Heart right ventricle (tissue), 16 donors: ENCODE measurements at regions not wholly inside any gene's neighbourhood (a gene's known extent, or its start where the extent isn't known, plus 50 kb on each side); places are given as distances from the start of the nearest gene placed in this dataset.
"Not testable (repeated sequence)": the region's sequence is repeated elsewhere in the genome, so short reads cannot be mapped to it uniquely, and the experiment has no call there.

Experiments
- ATAC-seq, 8 donors: fragments of 200-7000 bp; cut with Tn5 transposase; one replicate each; pipeline ENCODE4 v1.9.1; 2020; ENCODE audit warnings: mild to moderate bottlenecking in 8 of 8, moderate library complexity in 8 of 8, moderate number of reproducible peaks in 1 of 8
- DNase-seq, 2 donors: peaks; one replicate each; pipeline ENCODE4 v3.0.0-alpha.2; 2020
- H3K27ac ChIP-seq, 10 donors: fragments of 200-600 bp; sonication (generic) in 2 of 10; one replicate each; pipeline versions ENCODE4 v1.5.0 to v1.8.0; 2020 to 2022; ENCODE audit warnings: mild to moderate bottlenecking in 3 of 10
- H3K27me3 ChIP-seq, 7 donors: fragments of 200-600 bp; one replicate each; pipeline ENCODE4 v1.8.0; 2021 to 2022; ENCODE audit warnings: mild to moderate bottlenecking in 2 of 7
- H3K36me3 ChIP-seq, 9 donors: fragments of 200-600 bp; sonication (generic) in 1 of 9; one replicate each; pipeline versions ENCODE4 v1.5.0 to v1.8.0; 2020 to 2022; ENCODE audit warnings: mild to moderate bottlenecking in 2 of 9
- H3K4me1 ChIP-seq, 9 donors: fragments of 200-600 bp; sonication (generic) in 1 of 9; one replicate each; pipeline versions ENCODE4 v1.5.0 to v1.8.0; 2020 to 2022; ENCODE audit warnings: mild to moderate bottlenecking in 4 of 9
- H3K4me3 ChIP-seq, 10 donors: fragments of 200-600 bp; sonication (generic) in 2 of 10; one replicate each; pipeline versions ENCODE4 v1.5.0 to v1.8.0; 2020 to 2022; ENCODE audit warnings: mild to moderate bottlenecking in 7 of 10, moderate library complexity in 2 of 10
- H3K9me3 ChIP-seq, 11 donors: fragments of 200-600 bp in 10 of 11; sonication (generic) in 2 of 11; one replicate each; pipeline versions ENCODE4 v1.5.0 to v1.8.0; 2013 to 2022; ENCODE audit warnings: mild to moderate bottlenecking in 2 of 11, control low read depth in 1 of 11, moderate library complexity in 1 of 11
- WGBS, 2 donors: extraction: QIAGEN DNeasy Blood & Tissue Kit; methylation state at CpG; one replicate each; pipeline ENCODE4 v1.1.7; 2013; ENCODE audit warnings: inconsistent platforms in 1 of 2; 5-methylcytosine and 5-hydroxymethylcytosine counted together
- intact Hi-C, 10 donors: fragments of 100-400 bp; cut with DNase I; formaldehyde crosslinking; loops; one replicate each; pipeline versions ENCODE4 v1.11.1 to v1.14.2; 2022
- donor health status: Arrhythmogenic right ventricular cardiomyopathy.
- donor health status: ischemic (EF 13 %, LVEDD 7.1; RV severe dilation, severe dysfunction).
- donor health status: healthy with polysubstance abuse.
- donor health status: DM: no; HTN: yes; CAD: no.
- donor health status: DM: no; HTN: no; CAD: no.
- donor health status: ischemic (EF 25% LVEDD 6.9; RV normal size, moderate dysfunction).
- donor health status: ischemic (EF 25% LVEDD 5.7; RV mildly dilated, moderate dysfunction).
- donor health status: healthy.
- donor health status: DM: yes; HTN: yes; CAD: no.
- donor health status: Ischemic cardiomyopathy.
- donor health status: ischemic (EF 35%, LVEDD 5.7; RV mildly dilated, moderate dysfunction).
- donor health status: nonischemic (EF 11% LVEDD 7.7; RV severe dilation, severe dysfunction).
- donor health status: DM: yes; HTN: yes; CAD: no.
- donor health status: PGD.
- donor health status: ischemic (EF 29% LVEDD 5.4; RV normal size, mild dysfunction).
- donor health status: nonischemic (EF 23%, LVEDD 6.1; RV moderate dilation, normal function).

- H3K27me3 ChIP-seq, H3K27ac ChIP-seq, DNase-seq, H3K4me3 ChIP-seq, ATAC-seq, H3K36me3 ChIP-seq, H3K4me1 ChIP-seq, intact Hi-C loops, H3K9me3 ChIP-seq: not testable (repeated sequence)
- WGBS, 2 donors = 59 to 62% methylated on average over 5 to 7 of the region's 8 CpGs
Measured at GRCh38 chr5:178046757-178047399, 50.8 kb upstream of the PROP1 start.

GRCh38 chr5:178045963-178046362 is 49.9 kb upstream of the PROP1 start:
- ATAC-seq, H3K4me1 ChIP-seq, H3K27ac ChIP-seq, H3K36me3 ChIP-seq, intact Hi-C loops, DNase-seq, H3K27me3 ChIP-seq, H3K9me3 ChIP-seq, H3K4me3 ChIP-seq: not testable (repeated sequence)
- WGBS, 2 donors = no CpG with 5 or more reads among the region's 7 CpGs
